Thyroid gland (tissue), 4 donors: ENCODE measurements at regions not wholly inside any gene's neighbourhood (a gene's known extent, or its start where the extent isn't known, plus 50 kb on each side); places are given as distances from the start of the nearest gene placed in this dataset.

Source experiments
- POLR2A ChIP-seq, 2 donors: fragments of 450-650 bp; IDR thresholded peaks; one replicate each; pipeline ENCODE4 v1.6.1; 2017; ENCODE audit warnings: antibody characterized with exemption in 2 of 2, mild to moderate bottlenecking in 2 of 2, moderate library complexity in 1 of 2
- TF ChIP-seq, protein P1 (sequence below), 6 experiments: fragments of 200-600 bp in 3 of 6; fragments of 450-650 bp in 3 of 6; sonication (generic) in 3 of 6; IDR thresholded peaks; one replicate each; pipeline ENCODE4 v1.5.1; 2016 to 2019; ENCODE audit warnings: antibody characterized with exemption in 6 of 6, mild to moderate bottlenecking in 2 of 6, inconsistent platforms in 1 of 6, moderate library complexity in 1 of 6

DNA sequence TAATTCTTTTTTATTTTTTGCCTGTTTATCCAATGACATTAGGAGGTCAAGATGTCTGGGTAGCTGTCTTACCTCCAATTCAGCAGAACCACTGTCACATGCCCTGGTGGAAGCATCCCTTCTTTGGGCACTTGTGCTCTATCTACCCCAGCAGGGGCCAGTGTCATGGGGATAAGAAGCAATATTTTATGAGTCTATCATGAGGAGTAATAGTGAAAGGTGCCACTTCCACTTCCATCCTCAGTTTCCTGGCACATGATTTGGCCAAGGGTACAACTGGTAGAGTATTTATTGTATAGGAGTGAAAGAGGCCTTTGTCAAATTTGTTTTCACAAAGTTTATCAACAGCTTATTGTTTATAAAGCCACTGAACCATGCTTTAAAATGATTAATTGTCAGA lies 112.5 kb downstream of the CCDC71L start:
- TF ChIP-seq, protein P1, sequence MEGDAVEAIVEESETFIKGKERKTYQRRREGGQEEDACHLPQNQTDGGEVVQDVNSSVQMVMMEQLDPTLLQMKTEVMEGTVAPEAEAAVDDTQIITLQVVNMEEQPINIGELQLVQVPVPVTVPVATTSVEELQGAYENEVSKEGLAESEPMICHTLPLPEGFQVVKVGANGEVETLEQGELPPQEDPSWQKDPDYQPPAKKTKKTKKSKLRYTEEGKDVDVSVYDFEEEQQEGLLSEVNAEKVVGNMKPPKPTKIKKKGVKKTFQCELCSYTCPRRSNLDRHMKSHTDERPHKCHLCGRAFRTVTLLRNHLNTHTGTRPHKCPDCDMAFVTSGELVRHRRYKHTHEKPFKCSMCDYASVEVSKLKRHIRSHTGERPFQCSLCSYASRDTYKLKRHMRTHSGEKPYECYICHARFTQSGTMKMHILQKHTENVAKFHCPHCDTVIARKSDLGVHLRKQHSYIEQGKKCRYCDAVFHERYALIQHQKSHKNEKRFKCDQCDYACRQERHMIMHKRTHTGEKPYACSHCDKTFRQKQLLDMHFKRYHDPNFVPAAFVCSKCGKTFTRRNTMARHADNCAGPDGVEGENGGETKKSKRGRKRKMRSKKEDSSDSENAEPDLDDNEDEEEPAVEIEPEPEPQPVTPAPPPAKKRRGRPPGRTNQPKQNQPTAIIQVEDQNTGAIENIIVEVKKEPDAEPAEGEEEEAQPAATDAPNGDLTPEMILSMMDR (IDR thresholded peaks at IDR 0.05) = no peak
- no peak for TF ChIP-seq POLR2A (IDR thresholded peaks at IDR 0.05)
